Activated naive CD4-positive, alpha-beta T cell treated with anti-CD3 and anti-CD28 coated beads, Interleukin-2, amount 10 ng/mL, durations not matched to agents 7 days and 5 days (primary cell): ENCODE measurements at regions not wholly inside any gene's neighbourhood (a gene's known extent, or its start where the extent isn't known, plus 50 kb on each side); places are given as distances from the start of the nearest gene placed in this dataset.
A peak's percentile ranks its signal among the peaks of the same experiment; 100 is the strongest.

Experiments used
- CTCF ChIA-PET: fragments of 350-600 bp; sonication (Branson Sonifier 250); formaldehyde crosslinking; loops from one replicate; lab custom pipeline; 2021; ENCODE audit warnings: antibody characterized with exemption; lab: Charles Lee
- DNase-seq: peaks from one replicate; pipeline ENCODE4 v3.0.0-alpha.2; 2020
- H3K27ac Mint-ChIP-seq: one replicate; pipeline ENCODE4 v1.8.0; 2021; ENCODE audit warnings: mild to moderate bottlenecking, moderate library complexity, mixed read lengths
- H3K27me3 Mint-ChIP-seq: one replicate; pipeline ENCODE4 v1.8.0; 2021; ENCODE audit warnings: mild to moderate bottlenecking, mixed read lengths
- H3K36me3 Mint-ChIP-seq: one replicate; pipeline ENCODE4 v1.8.0; 2021; ENCODE audit warnings: mixed read lengths
- H3K4me1 Mint-ChIP-seq: one replicate; pipeline ENCODE4 v1.8.0; 2021; ENCODE audit warnings: mixed read lengths
- H3K4me3 Mint-ChIP-seq: one replicate; pipeline ENCODE4 v1.8.0; 2021; ENCODE audit warnings: mild to moderate bottlenecking, moderate library complexity, mixed read lengths
- H3K9me3 Mint-ChIP-seq: one replicate; pipeline ENCODE4 v1.8.0; 2021; ENCODE audit warnings: mixed read lengths

DNA sequence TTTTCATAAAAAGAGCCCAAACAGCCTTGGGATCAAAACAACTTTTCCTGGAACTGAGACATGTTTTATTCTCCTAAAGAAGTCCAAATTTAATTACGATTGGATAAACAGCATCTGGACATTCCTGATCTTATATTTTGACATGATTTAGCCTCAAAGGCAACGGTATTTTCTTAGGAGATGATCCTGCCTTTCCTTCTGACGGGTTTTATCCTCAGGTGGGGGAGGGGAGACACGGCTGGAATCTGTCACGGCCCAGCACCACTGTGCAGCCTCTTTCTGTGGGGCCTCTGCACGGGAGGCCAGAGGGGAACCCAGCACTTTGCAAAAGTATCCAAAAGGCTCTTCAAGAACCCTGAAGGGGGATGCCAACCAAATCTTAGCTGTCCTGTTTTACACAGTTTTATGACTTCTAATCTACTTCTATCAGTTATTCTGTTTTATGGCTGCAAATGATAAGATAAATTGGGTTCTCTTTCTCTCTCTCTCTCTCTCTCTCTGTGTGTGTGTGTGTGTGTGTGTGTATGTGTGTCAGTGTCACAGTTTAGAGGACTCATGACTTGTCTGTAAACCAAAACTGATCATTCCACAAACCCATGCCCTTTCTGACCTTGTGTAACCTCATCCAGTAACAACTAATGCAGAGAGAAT lies 321.1 kb upstream of the NPVF start:
- no peaks in the 10 kb centered on the region for H3K36me3 Mint-ChIP-seq
- H3K27me3 Mint-ChIP-seq = peaks cover 12% of the 10 kb centered on the region
- no peaks in the 10 kb centered on the region for H3K4me1 Mint-ChIP-seq
- no peak overlapping the region for H3K4me3 Mint-ChIP-seq
- no peaks in the 10 kb centered on the region for H3K9me3 Mint-ChIP-seq
- CTCF ChIA-PET = no interaction called here
- no peak for DNase-seq
- no peak overlapping the region for H3K27ac Mint-ChIP-seq

DNA sequence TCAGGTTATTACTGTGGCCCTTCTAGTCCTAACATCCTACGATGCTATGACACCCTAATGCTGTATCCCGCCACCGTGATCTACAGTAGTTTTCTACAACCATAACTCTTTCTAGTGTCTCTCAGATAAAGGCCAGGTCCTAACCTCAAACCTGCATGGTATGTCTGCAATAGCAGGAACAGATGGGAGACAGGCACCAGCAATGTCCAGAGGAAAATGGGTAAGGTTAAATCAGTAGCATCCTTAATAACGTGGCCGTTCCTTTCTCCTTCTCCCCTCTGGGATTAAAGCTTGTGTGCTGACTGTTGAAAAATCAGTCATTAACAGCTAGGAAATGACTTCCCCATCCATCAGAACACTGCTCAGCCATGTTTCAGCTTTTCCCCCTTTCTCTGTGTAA lies 321.9 kb upstream of the NPVF start:
- Mint-ChIP-seq H3K9me3 (no peaks in the 10 kb centered on the region), H3K27ac (no peak overlapping the region), H3K36me3 (no peaks in the 10 kb centered on the region), H3K4me1 (no peaks in the 10 kb centered on the region), H3K27me3 (peaks cover 12% of the 10 kb centered on the region), H3K4me3 (no peak overlapping the region)
- no peak for DNase-seq
- CTCF ChIA-PET = no interaction called here

DNA sequence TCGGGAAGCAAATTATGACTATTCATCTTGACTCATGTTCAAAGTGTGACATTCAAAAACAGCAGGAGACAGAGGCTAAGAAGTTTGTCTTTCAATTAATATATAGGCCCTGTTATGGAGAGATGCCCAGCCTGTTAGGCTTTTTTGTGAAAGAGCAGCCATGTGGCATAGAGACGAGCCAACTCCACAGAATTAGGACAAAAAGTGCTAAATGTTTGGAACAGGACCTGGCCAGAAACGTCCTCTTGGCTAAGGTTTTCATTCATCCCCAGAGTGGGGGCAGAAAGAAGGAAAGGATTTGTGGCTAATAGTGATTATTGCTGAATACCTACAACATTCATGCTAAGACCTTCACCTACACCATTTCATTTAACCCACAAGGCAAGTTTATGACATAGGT lies 324.7 kb upstream of the NPVF start:
- no peaks in the 10 kb centered on the region for H3K36me3 Mint-ChIP-seq
- CTCF ChIA-PET = no interaction called here
- H3K4me3 Mint-ChIP-seq = no peak overlapping the region

DNA sequence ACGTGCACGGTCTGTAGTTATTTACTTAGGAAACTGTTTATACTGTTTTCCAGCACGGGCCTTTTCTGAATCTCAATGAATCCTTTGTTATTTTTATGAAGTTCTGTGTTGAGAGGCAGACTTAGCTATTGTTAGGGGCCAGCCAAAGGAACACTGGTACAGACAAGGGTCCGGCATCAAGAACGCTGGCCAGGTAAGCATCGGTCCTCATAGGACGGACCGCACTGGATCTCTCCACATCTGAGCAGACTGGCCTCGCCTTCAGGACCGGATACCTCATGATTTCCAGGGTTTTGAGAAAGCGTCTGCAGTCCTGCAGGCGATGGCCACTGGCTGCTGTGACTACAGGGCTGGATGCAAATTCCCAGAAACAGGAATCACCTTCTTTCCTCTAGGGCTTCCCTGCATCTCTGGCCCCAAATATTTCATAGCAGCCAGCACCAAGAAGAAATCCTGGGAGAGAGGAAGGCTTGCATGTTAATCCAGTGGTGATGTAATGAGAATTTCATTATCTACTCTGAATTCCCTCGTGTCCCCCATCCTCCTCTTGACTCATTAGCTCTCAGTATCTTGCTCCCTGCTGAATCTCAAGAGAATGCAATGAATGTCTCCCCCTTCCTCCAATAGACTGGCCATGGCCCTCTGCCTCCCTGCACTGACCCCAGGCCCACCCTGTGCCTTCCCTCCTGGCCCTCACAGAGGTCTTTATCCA lies 325.4 kb upstream of the NPVF start:
- H3K27me3 Mint-ChIP-seq = no peaks in the 10 kb centered on the region
- H3K36me3 Mint-ChIP-seq = no peaks in the 10 kb centered on the region
- CTCF ChIA-PET = no interaction called here
- H3K9me3 Mint-ChIP-seq = no peaks in the 10 kb centered on the region
- H3K27ac Mint-ChIP-seq = no peak overlapping the region
- peaks cover 9% of the 10 kb centered on the region for H3K4me1 Mint-ChIP-seq
- H3K4me3 Mint-ChIP-seq = no peak overlapping the region
- no peak for DNase-seq

More for the DNA sequence above, 324.7 kb upstream of the NPVF start:
- no peak for DNase-seq
- Mint-ChIP-seq H3K4me1 (peaks cover 9% of the 10 kb centered on the region), H3K27ac (no peak overlapping the region), H3K9me3 (no peaks in the 10 kb centered on the region), H3K27me3 (no peaks in the 10 kb centered on the region)

DNA sequence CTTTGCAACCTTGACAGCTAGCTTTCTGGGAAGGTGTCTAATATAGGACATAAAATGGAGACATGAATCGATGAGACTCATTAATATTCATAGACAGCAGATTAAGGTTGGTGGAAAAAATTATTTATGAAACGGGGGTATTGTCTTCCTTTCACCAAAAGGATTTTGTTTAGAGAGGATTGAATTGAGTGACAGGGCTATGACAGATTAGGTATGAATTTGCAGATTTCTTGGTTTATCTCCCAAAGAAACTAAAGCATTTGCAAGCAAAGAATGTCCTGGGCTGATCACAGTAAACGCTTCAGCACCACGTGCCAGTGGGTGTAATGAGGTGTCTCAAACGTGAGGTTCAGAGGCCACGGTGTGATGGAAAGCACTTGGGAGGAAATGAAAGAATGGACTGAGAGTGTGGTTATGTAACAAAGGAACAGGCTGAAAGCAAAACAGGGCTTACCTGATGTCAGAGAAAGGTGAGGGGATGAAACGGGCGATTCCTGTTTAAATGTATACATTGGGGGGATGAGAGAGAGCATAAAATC lies 329.2 kb upstream of the NPVF start:
- CTCF ChIA-PET = no interaction called here
- H3K36me3 Mint-ChIP-seq = no peaks in the 10 kb centered on the region
- H3K4me3 Mint-ChIP-seq = no peak overlapping the region
- no peaks in the 10 kb centered on the region for H3K9me3 Mint-ChIP-seq
- DNase-seq = peak; percentile 28
- no peak overlapping the region for H3K27ac Mint-ChIP-seq
- H3K4me1 Mint-ChIP-seq = peaks cover 9% of the 10 kb centered on the region
- H3K27me3 Mint-ChIP-seq = no peaks in the 10 kb centered on the region

DNA sequence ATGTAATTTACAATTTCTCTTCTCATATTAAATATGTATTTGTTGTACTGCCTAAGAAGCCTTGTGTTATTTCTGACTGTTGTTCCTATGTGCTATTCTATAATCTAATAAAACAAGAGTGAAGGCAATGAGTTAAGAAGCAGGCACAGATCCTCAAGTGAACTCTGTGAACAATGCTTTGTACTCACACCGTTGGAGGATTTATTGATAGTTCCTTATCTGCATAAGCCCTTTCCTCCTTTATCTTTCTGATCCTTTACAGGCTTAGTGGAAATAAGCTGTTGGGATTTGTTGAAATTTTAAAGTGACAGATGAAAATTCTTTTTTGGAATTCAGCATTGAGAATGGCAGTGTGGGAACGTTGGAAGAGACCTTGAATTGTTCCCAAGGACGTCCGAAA lies 329.6 kb upstream of the NPVF start:
- H3K27me3 Mint-ChIP-seq = no peaks in the 10 kb centered on the region
- H3K4me3 Mint-ChIP-seq = no peak overlapping the region
- H3K4me1 Mint-ChIP-seq = peaks cover 9% of the 10 kb centered on the region
- no peaks in the 10 kb centered on the region for H3K36me3 Mint-ChIP-seq
- no peaks in the 10 kb centered on the region for H3K9me3 Mint-ChIP-seq
- no peak overlapping the region for H3K27ac Mint-ChIP-seq
- DNase-seq = no peak
- CTCF ChIA-PET = no interaction called here

DNA sequence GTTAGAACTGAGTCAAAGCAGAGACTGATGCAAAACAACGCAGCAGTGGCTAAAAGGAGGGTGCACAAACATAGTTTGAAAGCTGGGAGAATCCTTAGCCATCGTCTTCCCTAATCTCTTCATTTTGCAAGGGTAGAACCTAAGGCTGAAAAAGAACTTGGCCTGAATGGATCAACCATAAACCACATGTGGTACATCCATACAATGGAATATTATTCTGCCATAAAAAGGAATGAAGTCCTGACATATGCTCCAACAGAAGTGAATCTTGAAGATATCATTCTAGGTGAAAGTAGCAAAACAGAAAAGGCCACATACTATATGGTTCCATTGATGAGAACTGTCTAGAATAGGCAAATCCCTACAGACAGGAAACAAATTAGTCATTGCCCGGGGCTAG lies 330.3 kb upstream of the NPVF start:
- Mint-ChIP-seq H3K27me3 (no peaks in the 10 kb centered on the region), H3K4me1 (peaks cover 9% of the 10 kb centered on the region), H3K36me3 (no peaks in the 10 kb centered on the region), H3K4me3 (no peak overlapping the region), H3K9me3 (no peaks in the 10 kb centered on the region), H3K27ac (no peak overlapping the region)
- CTCF ChIA-PET = no interaction called here
- no peak for DNase-seq

DNA sequence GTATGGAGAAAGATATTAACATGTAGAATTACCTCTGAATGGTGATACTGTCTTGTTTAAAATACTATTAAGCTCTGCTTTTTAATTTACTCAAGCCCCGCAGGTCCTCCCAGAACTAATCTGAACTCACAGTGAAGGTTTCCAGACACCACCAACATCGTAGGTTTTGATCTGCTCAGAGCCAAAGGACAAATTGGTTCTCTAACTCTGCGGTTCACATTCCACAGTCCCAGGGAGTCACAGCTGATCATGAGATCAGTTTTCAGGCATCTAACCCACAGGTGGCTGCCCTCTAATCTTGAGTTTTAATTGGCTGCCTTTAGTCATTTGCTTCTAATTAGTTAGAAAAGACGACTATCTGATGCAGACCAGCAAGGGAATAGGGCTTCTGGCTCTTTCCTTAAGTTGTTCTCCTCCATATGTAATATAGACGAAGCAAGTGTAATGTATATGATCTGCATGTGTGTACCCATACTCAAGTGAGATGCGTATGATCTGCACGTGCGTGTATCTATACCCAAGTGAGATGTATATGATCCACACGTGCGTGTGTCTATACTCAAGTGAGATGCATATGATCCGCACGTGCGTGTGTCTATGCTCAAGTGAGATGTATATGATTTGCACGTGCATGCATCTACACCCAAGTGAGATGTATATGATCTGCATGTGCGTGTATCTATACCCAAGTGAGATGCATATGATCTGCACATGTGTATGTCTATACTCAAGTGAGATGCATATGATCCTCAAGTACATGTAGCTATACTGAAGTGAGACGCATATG lies 331.5 kb upstream of the NPVF start:
- peaks cover 9% of the 10 kb centered on the region for H3K4me1 Mint-ChIP-seq
- H3K4me3 Mint-ChIP-seq = no peak overlapping the region
- no peaks in the 10 kb centered on the region for H3K9me3 Mint-ChIP-seq
- H3K36me3 Mint-ChIP-seq = no peaks in the 10 kb centered on the region
- CTCF ChIA-PET = interaction anchor here (0.9 kb wide), 1 partner anchor 168 kb away, joined by 3 read pairs; no protein-coding TSS in a partner anchor
- no peak for DNase-seq
- H3K27ac Mint-ChIP-seq = no peak overlapping the region
- peaks cover 4% of the 10 kb centered on the region for H3K27me3 Mint-ChIP-seq

DNA sequence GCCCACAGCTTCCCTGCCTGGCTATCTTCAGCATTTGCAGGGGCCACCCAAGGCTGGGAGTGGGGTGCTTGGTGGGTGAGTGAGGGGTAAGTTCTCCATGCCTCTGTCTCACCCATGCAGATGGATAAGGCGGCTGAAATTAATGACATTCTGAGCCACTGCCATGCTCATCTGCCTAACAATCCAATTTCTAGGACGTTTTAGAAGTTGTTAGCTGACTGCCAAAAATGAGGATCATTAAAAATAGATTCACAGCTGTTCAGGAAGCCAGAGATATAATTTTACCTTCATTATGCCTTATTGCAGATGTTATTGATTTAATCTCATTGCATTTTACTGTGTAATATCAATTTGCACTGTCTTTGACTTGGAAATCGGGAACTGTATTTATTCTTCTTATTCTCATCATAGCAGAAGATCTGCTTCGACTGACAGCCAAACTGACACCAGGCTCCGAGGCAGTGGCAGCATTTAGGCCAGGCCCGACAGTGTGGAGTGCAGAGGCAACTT lies 334.4 kb upstream of the NPVF start:
- Mint-ChIP-seq H3K36me3 (no peaks in the 10 kb centered on the region), H3K27me3 (peaks cover 4% of the 10 kb centered on the region), H3K4me3 (no peak overlapping the region), H3K4me1 (peaks cover 2% of the 10 kb centered on the region), H3K27ac (no peak overlapping the region), H3K9me3 (no peaks in the 10 kb centered on the region)
- CTCF ChIA-PET = interaction anchor here (1.0 to 11.5 kb wide), 3 partner anchors 102 to 304 kb away, joined by 3 to 130 read pairs (median 19); no protein-coding TSS in a partner anchor
- DNase-seq = no peak

DNA sequence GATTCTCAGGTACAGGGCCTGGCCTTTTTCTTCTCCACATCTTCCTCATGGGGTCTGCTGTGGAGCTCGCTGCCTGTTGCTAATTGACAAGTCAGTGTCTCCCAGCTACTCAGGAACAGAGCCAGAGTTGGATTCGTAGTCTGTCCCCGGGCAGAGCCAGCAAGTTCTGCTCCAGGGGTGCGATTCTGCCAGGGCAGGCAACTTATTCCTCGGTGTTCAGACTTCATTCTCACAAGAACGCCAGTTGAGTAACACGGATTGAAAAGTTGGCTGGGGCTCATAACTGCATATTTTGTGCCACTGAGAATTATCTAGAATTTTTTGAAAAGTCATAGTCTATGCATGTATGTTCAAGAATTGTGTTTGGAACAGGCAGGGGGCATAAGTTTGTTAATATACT lies 336.7 kb upstream of the NPVF start:
- CTCF ChIA-PET = interaction anchor here (0.7 to 11.5 kb wide), 20 partner anchors 9 to 315 kb away, joined by 3 to 167 read pairs (median 4); no protein-coding TSS in a partner anchor
- Mint-ChIP-seq H3K36me3 (no peaks in the 10 kb centered on the region), H3K9me3 (no peaks in the 10 kb centered on the region), H3K27ac (no peak overlapping the region), H3K4me3 (no peak overlapping the region), H3K4me1 (peaks cover 2% of the 10 kb centered on the region), H3K27me3 (peaks cover 4% of the 10 kb centered on the region)
- DNase-seq = no peak

DNA sequence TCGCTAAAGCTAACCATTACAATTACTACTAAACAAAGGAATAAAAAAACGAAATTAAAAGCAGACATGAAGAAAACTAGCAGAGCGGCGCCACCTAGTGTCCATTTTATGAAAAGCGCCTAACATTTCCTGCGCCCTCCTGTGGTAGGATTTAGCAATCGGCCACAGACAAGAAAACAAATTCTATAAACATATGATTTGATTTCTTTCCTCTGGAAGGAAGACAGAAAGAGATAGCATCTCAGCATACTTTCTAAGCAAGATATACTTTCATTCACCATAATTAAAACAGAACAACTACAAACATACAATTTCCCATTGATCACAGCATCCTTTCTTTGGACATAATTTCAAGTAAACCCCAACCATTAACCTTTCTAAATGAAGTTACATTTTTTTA lies 337.7 kb upstream of the NPVF start:
- Mint-ChIP-seq H3K4me1 (peaks cover 2% of the 10 kb centered on the region), H3K9me3 (no peaks in the 10 kb centered on the region), H3K27ac (peak overlapping the region; percentile 25), H3K36me3 (no peaks in the 10 kb centered on the region), H3K4me3 (no peak overlapping the region), H3K27me3 (peaks cover 4% of the 10 kb centered on the region)
- peak; percentile 70 for DNase-seq
- CTCF ChIA-PET = interaction anchor here (0.6 to 11.5 kb wide), 26 partner anchors 9 to 349 kb away, joined by 3 to 167 read pairs (median 3); no protein-coding TSS in a partner anchor

DNA sequence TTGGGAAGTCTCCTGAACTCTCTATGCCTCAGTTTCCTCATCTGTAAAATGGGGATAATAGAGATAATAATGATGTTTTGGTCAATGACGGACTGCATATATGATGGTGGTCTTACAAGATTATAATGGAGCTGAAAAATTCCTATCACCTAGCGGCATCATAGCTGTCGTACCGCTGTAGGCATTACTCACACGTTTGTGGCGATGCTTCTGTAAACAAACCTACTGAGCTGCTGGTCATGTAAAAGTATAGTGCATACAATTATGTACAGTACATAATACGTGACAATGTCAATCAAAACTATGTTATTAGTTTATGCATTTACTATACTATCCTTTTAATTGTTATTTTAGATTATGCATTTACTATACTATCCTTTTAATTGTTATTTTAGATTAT lies 339.1 kb upstream of the NPVF start:
- CTCF ChIA-PET = interaction anchor here (0.7 to 11.5 kb wide), 14 partner anchors 12 to 493 kb away, joined by 3 to 167 read pairs (median 4); no protein-coding TSS in a partner anchor
- H3K4me3 Mint-ChIP-seq = no peak overlapping the region
- DNase-seq = no peak
- H3K36me3 Mint-ChIP-seq = no peaks in the 10 kb centered on the region
- H3K9me3 Mint-ChIP-seq = no peaks in the 10 kb centered on the region
- H3K4me1 Mint-ChIP-seq = peaks cover 2% of the 10 kb centered on the region
- H3K27me3 Mint-ChIP-seq = peaks cover 4% of the 10 kb centered on the region
- no peak overlapping the region for H3K27ac Mint-ChIP-seq

DNA sequence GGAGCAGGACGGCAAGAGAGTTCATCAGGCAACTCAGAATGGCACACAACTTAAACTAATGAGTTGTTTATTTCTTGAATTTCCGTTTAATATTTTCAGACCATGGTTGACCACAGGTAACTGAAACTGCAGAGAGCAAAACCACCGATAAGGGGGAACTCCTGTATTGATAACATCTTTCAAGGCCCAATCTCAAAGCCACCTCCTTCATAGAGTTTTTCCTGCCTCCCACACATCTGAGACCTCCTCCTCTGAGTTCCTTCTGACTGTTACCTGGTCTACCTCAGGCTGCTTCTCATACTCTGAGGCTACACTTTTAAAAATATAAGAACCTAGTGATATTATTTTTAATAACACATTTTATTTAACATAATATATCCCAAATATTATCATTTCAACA lies 341.5 kb upstream of the NPVF start:
- CTCF ChIA-PET = interaction anchor here (1.5 to 11.5 kb wide), 3 partner anchors 177 to 311 kb away, joined by 3 to 167 read pairs (median 130); no protein-coding TSS in a partner anchor
- H3K27me3 Mint-ChIP-seq = no peaks in the 10 kb centered on the region
- peaks cover 2% of the 10 kb centered on the region for H3K4me1 Mint-ChIP-seq
- no peaks in the 10 kb centered on the region for H3K9me3 Mint-ChIP-seq
- no peak overlapping the region for H3K27ac Mint-ChIP-seq
- H3K4me3 Mint-ChIP-seq = no peak overlapping the region
- no peak for DNase-seq
- H3K36me3 Mint-ChIP-seq = no peaks in the 10 kb centered on the region

DNA sequence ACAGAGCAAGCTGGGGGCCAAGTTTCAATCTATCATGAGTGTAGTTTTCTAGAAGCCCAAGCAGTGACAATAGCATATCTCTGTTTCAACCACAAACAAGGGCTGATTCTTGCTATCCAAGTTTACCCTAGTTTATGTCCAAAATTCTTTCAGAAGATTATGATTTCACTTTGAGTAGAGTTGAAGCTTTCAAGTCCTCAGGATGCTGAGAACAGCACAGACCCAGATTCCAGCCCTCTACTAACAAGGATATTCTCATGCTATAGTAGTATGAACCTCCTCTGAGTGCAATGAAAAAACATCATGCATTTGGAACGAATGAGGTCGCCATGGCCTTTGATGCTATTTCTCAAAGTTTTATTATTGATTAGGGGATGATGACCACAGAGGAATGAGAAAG lies 344.1 kb upstream of the NPVF start:
- H3K4me1 Mint-ChIP-seq = no peaks in the 10 kb centered on the region
- no peaks in the 10 kb centered on the region for H3K36me3 Mint-ChIP-seq
- H3K27ac Mint-ChIP-seq = no peak overlapping the region
- H3K9me3 Mint-ChIP-seq = no peaks in the 10 kb centered on the region
- CTCF ChIA-PET = interaction anchor here (1.3 to 11.5 kb wide), 2 partner anchors 180 to 314 kb away, joined by 3 to 130 read pairs; no protein-coding TSS in a partner anchor
- DNase-seq = no peak
- H3K4me3 Mint-ChIP-seq = no peak overlapping the region
- no peaks in the 10 kb centered on the region for H3K27me3 Mint-ChIP-seq
